CD4-positive, alpha-beta memory T cell (primary cell): ENCODE measurements at regions not wholly inside any gene's neighbourhood (a gene's known extent, or its start where the extent isn't known, plus 50 kb on each side); places are given as distances from the start of the nearest gene placed in this dataset.
"Not testable (repeated sequence)": the region's sequence is repeated elsewhere in the genome, so short reads cannot be mapped to it uniquely, and the experiment has no call there.

ENCODE experiments used
- CTCF ChIA-PET: fragments of 350-600 bp; sonication (Branson Sonifier 250); formaldehyde crosslinking; loops from one replicate; lab custom pipeline; 2021; ENCODE audit warnings: inconsistent platforms; ENCODE audit not compliant: partially characterized antibody; lab: Charles Lee
- POLR2A ChIA-PET: fragments of 350-600 bp; sonication (Branson Sonifier 250); formaldehyde crosslinking; loops from one replicate; lab custom pipeline; 2021; ENCODE audit not compliant: partially characterized antibody; lab: Charles Lee
- DNase-seq, 5 donors: peaks; one replicate each; pipeline versions ENCODE4 v3.0.0 to v3.0.0-alpha.2; 2020 to 2022; ENCODE audit warnings: mixed read lengths in 1 of 5
- H3K27ac ChIP-seq: one replicate; pipeline ENCODE4 v1.7.0; 2013; ENCODE audit warnings: low read depth, low read length
- H3K27me3 ChIP-seq: 2 replicates; pipeline ENCODE4 v1.7.0; 2013; ENCODE audit warnings: mild to moderate bottlenecking, low read length, moderate library complexity; ENCODE audit not compliant: insufficient read depth
- H3K36me3 ChIP-seq: 2 replicates; pipeline ENCODE4 v1.7.0; 2013; ENCODE audit warnings: mild to moderate bottlenecking, low read length, moderate library complexity; ENCODE audit not compliant: insufficient read depth
- H3K4me1 ChIP-seq: 2 replicates; pipeline ENCODE4 v1.7.0; 2013; ENCODE audit warnings: mild to moderate bottlenecking, low read length, moderate library complexity; ENCODE audit not compliant: insufficient read depth
- H3K4me3 ChIP-seq, 2 donors: one replicate each; pipeline ENCODE4 v1.7.0; 2013; ENCODE audit warnings: low read length in 2 of 2, mild to moderate bottlenecking in 1 of 2
- H3K9me3 ChIP-seq, 2 donors: one replicate each; pipeline ENCODE4 v1.7.0; 2013; ENCODE audit warnings: low read length in 2 of 2, control low read depth in 1 of 2; ENCODE audit not compliant: control insufficient read depth in 1 of 2
- H3K27ac Mint-ChIP-seq, 7 donors: one replicate each; pipeline ENCODE4 v1.8.0; 2020 to 2021; ENCODE audit warnings: mixed read lengths in 7 of 7, mild to moderate bottlenecking in 6 of 7, inconsistent platforms in 3 of 7, moderate library complexity in 3 of 7
- H3K27me3 Mint-ChIP-seq, 2 donors: one replicate each; pipeline ENCODE4 v1.8.0; 2020 to 2021; ENCODE audit warnings: mixed read lengths in 2 of 2
- H3K36me3 Mint-ChIP-seq, 2 donors: one replicate each; pipeline ENCODE4 v1.8.0; 2020 to 2021; ENCODE audit warnings: mixed read lengths in 2 of 2, inconsistent platforms in 1 of 2, mild to moderate bottlenecking in 1 of 2
- H3K4me1 Mint-ChIP-seq, 4 donors: one replicate each; pipeline ENCODE4 v1.8.0; 2020 to 2021; ENCODE audit warnings: mixed read lengths in 4 of 4, mild to moderate bottlenecking in 1 of 4
- H3K4me3 Mint-ChIP-seq, 8 donors: one replicate each; pipeline ENCODE4 v1.8.0; 2020 to 2021; ENCODE audit warnings: mixed read lengths in 8 of 8, mild to moderate bottlenecking in 7 of 8, moderate library complexity in 6 of 8, inconsistent platforms in 3 of 8
- H3K9me3 Mint-ChIP-seq, 8 donors: one replicate each; pipeline ENCODE4 v1.8.0; 2020 to 2021; ENCODE audit warnings: mixed read lengths in 8 of 8, mild to moderate bottlenecking in 5 of 8, inconsistent platforms in 3 of 8, moderate library complexity in 1 of 8
- intact Hi-C: fragments of 100-400 bp; cut with micrococcal nuclease; formaldehyde crosslinking; loops from one replicate; pipeline ENCODE4 v1.15.1; 2023

GRCh38 chr16:21539107-21539618, 60.2 kb upstream of the METTL9 start:
- H3K27ac ChIP-seq, H3K9me3 ChIP-seq, H3K9me3 Mint-ChIP-seq, H3K27me3 ChIP-seq, CTCF ChIA-PET, POLR2A ChIA-PET, H3K4me3 ChIP-seq, H3K36me3 ChIP-seq, DNase-seq, H3K4me3 Mint-ChIP-seq, H3K27me3 Mint-ChIP-seq, H3K36me3 Mint-ChIP-seq, intact Hi-C loops, H3K27ac Mint-ChIP-seq, H3K4me1 ChIP-seq: not testable (repeated sequence)
- peaks cover 7 to 14% (median 8%) of the 10 kb centered on the region in 4 donors for H3K4me1 Mint-ChIP-seq

- POLR2A ChIA-PET, H3K27me3 ChIP-seq, H3K4me1 ChIP-seq, intact Hi-C loops, H3K9me3 Mint-ChIP-seq, H3K27ac ChIP-seq, H3K4me3 ChIP-seq, H3K36me3 ChIP-seq, H3K36me3 Mint-ChIP-seq, H3K9me3 ChIP-seq, H3K27me3 Mint-ChIP-seq, CTCF ChIA-PET: not testable (repeated sequence)
- Mint-ChIP-seq H3K4me1 (peaks cover 7 to 14% (median 8%) of the 10 kb centered on the region in 4 donors), H3K27ac (peak overlapping the region in 5 of 7 donors; percentile 54 to 94 (median 80)), H3K4me3 (peak overlapping the region in 5 of 8 donors; percentile 4 to 67 (median 27))
- DNase-seq, result peak; percentile 23 to 73 (median 32)
Measured at GRCh38 chr16:21540770-21541433, 58.5 kb upstream of the METTL9 start.

GRCh38 chr16:21541611-21542051, 57.7 kb upstream of the METTL9 start:
- H3K36me3 ChIP-seq, H3K4me1 ChIP-seq, CTCF ChIA-PET, H3K36me3 Mint-ChIP-seq, POLR2A ChIA-PET, H3K27me3 ChIP-seq, H3K9me3 ChIP-seq, H3K27ac ChIP-seq, H3K9me3 Mint-ChIP-seq, H3K4me3 Mint-ChIP-seq, H3K27me3 Mint-ChIP-seq, intact Hi-C loops, H3K4me3 ChIP-seq: not testable (repeated sequence)
- Mint-ChIP-seq H3K27ac (peak overlapping the region in 1 of 7 donors; percentile 94), H3K4me1 (peaks cover 7 to 14% (median 8%) of the 10 kb centered on the region in 4 donors)
- peak in 4 of 5 donors; percentile 12 to 63 (median 30) for DNase-seq

- H3K36me3 Mint-ChIP-seq, DNase-seq, H3K9me3 ChIP-seq, H3K4me3 ChIP-seq, H3K9me3 Mint-ChIP-seq, H3K27ac ChIP-seq, H3K4me1 ChIP-seq, CTCF ChIA-PET, H3K36me3 ChIP-seq, intact Hi-C loops, H3K27me3 Mint-ChIP-seq, POLR2A ChIA-PET, H3K27me3 ChIP-seq: not testable (repeated sequence)
- Mint-ChIP-seq H3K27ac (peak overlapping the region in 2 of 7 donors; percentile 22 to 86), H3K4me1 (peaks cover 7 to 14% (median 8%) of the 10 kb centered on the region in 4 donors), H3K4me3 (peak overlapping the region in 2 of 8 donors; percentile 32 to 72)
Measured at GRCh38 chr16:21542075-21542474, 57.3 kb upstream of the METTL9 start.

GRCh38 chr16:21542491-21543124, 56.8 kb upstream of the METTL9 start:
- H3K9me3 ChIP-seq, H3K4me1 ChIP-seq, H3K36me3 ChIP-seq, H3K27ac Mint-ChIP-seq, H3K27ac ChIP-seq, H3K27me3 ChIP-seq, H3K4me3 ChIP-seq, H3K36me3 Mint-ChIP-seq, H3K27me3 Mint-ChIP-seq, H3K9me3 Mint-ChIP-seq, H3K4me3 Mint-ChIP-seq, intact Hi-C loops, POLR2A ChIA-PET, CTCF ChIA-PET, DNase-seq: not testable (repeated sequence)
- peaks cover 7 to 14% (median 8%) of the 10 kb centered on the region in 4 donors for H3K4me1 Mint-ChIP-seq

GRCh38 chr16:21543151-21543836, 56.1 kb upstream of the METTL9 start:
- POLR2A ChIA-PET, H3K4me3 ChIP-seq, H3K9me3 ChIP-seq, H3K36me3 ChIP-seq, H3K4me1 ChIP-seq, intact Hi-C loops, H3K27me3 ChIP-seq, CTCF ChIA-PET, H3K9me3 Mint-ChIP-seq, H3K27me3 Mint-ChIP-seq, DNase-seq, H3K27ac ChIP-seq, H3K36me3 Mint-ChIP-seq: not testable (repeated sequence)
- peak overlapping the region in 1 of 8 donors; percentile 13 for H3K4me3 Mint-ChIP-seq
- peaks cover 7 to 14% (median 8%) of the 10 kb centered on the region in 4 donors for H3K4me1 Mint-ChIP-seq
- H3K27ac Mint-ChIP-seq, result peak overlapping the region in 1 of 7 donors; percentile 46

- H3K4me3 ChIP-seq, H3K27ac ChIP-seq, H3K27ac Mint-ChIP-seq, intact Hi-C loops, H3K27me3 Mint-ChIP-seq, POLR2A ChIA-PET, H3K27me3 ChIP-seq, H3K36me3 ChIP-seq, H3K9me3 ChIP-seq, H3K36me3 Mint-ChIP-seq, H3K4me1 ChIP-seq, DNase-seq, H3K9me3 Mint-ChIP-seq, H3K4me3 Mint-ChIP-seq: not testable (repeated sequence)
- CTCF ChIA-PET, result interaction anchor here (1.5 kb wide), 1 partner anchor 18 kb away, joined by 3 read pairs; no protein-coding TSS in a partner anchor
- peaks cover 5 to 11% (median 7%) of the 10 kb centered on the region in 4 donors for H3K4me1 Mint-ChIP-seq
Measured at GRCh38 chr16:21545664-21546326, 53.6 kb upstream of the METTL9 start.
